Activated naive CD8-positive, alpha-beta T cell treated with anti-CD3 and anti-CD28 coated beads, Interleukin-2, amount 10 ng/mL, durations not matched to agents 7 days and 5 days (primary cell): ENCODE measurements at regions not wholly inside any gene's neighbourhood (a gene's known extent, or its start where the extent isn't known, plus 50 kb on each side); places are given as distances from the start of the nearest gene placed in this dataset.
"Not testable (repeated sequence)": the region's sequence is repeated elsewhere in the genome, so short reads cannot be mapped to it uniquely, and the experiment has no call there.

Source experiments
- ATAC-seq: fragments of 150-1000 bp; cut with Tn5 transposase; one replicate; pipeline ENCODE4 v1.10.0; 2021; ENCODE audit warnings: low read depth, moderate library complexity
- POLR2A ChIA-PET: fragments of 350-600 bp; sonication (Branson Sonifier 250); formaldehyde crosslinking; loops from one replicate; lab custom pipeline; 2021; ENCODE audit warnings: antibody characterized with exemption; lab: Charles Lee
- DNase-seq: peaks from one replicate; pipeline ENCODE4 v3.0.0; 2021
- H3K27ac Mint-ChIP-seq: one replicate; pipeline ENCODE4 v1.8.0; 2022; ENCODE audit warnings: mild to moderate bottlenecking, mixed read lengths
- H3K27me3 Mint-ChIP-seq: one replicate; pipeline ENCODE4 v1.8.0; 2022; ENCODE audit warnings: mild to moderate bottlenecking, moderate library complexity, mixed read lengths
- H3K36me3 Mint-ChIP-seq: one replicate; pipeline ENCODE4 v1.8.0; 2021; ENCODE audit warnings: mild to moderate bottlenecking, mixed read lengths
- H3K4me1 Mint-ChIP-seq: one replicate; pipeline ENCODE4 v1.8.0; 2021; ENCODE audit warnings: mixed read lengths
- H3K4me3 Mint-ChIP-seq: one replicate; pipeline ENCODE4 v1.8.0; 2022; ENCODE audit warnings: mild to moderate bottlenecking, moderate library complexity, mixed read lengths
- H3K9me3 Mint-ChIP-seq: one replicate; pipeline ENCODE4 v1.8.0; 2021; ENCODE audit warnings: mixed read lengths

DNA sequence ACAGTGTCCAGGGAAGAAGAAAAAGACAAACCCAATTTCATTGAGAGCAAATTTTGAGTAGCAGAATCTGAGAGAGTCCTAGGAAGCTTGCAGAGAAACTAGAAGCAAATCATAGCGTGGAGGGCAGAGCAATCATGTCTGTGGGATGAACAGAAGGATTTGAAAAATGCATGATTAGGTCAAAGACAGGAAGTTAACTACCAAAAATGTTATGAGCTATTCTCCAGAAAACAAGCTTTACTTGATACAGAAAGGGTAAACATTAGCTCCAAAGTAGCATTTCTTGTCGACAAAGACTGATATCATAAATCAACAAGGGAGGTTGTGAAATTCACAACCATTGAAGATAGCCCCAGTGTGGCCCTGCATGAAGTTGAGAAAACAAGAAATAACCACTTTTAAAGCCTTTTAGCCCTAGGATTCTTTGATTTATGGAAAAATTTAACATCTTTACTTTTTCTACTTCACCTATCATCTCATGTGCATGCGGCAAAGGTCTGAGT, 97.7 kb upstream of the MEGF10 start:
- H3K4me1 Mint-ChIP-seq = no peaks in the 10 kb centered on the region
- DNase-seq = no peak
- H3K4me3 Mint-ChIP-seq = no peak overlapping the region
- no peaks in the 10 kb centered on the region for H3K36me3 Mint-ChIP-seq
- no peak for ATAC-seq
- POLR2A ChIA-PET = no interaction called here
- H3K9me3 Mint-ChIP-seq = no peaks in the 10 kb centered on the region
- peaks cover 7% of the 10 kb centered on the region for H3K27me3 Mint-ChIP-seq
- H3K27ac Mint-ChIP-seq = no peak overlapping the region

DNA sequence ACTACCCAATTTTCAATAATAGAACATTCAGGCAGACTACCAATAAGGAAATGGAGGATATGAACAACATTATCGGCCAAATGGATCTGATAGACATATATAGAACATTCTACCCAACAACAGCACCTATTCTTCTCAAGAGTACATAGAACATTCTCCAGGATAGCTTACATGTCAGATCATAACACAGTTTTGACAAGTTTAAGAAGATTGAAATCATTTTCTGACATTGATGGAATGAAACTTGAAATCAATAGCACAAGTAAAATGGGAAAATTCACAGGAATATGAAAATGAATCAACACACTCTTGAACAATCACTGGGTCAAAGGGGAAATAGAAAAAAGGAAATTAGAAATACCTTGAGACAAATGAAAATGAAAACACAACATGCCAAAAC, 94.6 kb upstream of the MEGF10 start:
- H3K9me3 Mint-ChIP-seq = peaks cover 6% of the 10 kb centered on the region
- POLR2A ChIA-PET = no interaction called here
- peaks cover 7% of the 10 kb centered on the region for H3K27me3 Mint-ChIP-seq
- H3K27ac Mint-ChIP-seq = no peak overlapping the region
- no peaks in the 10 kb centered on the region for H3K4me1 Mint-ChIP-seq
- H3K4me3 Mint-ChIP-seq = no peak overlapping the region
- no peak for ATAC-seq
- no peaks in the 10 kb centered on the region for H3K36me3 Mint-ChIP-seq
- no peak for DNase-seq

DNA sequence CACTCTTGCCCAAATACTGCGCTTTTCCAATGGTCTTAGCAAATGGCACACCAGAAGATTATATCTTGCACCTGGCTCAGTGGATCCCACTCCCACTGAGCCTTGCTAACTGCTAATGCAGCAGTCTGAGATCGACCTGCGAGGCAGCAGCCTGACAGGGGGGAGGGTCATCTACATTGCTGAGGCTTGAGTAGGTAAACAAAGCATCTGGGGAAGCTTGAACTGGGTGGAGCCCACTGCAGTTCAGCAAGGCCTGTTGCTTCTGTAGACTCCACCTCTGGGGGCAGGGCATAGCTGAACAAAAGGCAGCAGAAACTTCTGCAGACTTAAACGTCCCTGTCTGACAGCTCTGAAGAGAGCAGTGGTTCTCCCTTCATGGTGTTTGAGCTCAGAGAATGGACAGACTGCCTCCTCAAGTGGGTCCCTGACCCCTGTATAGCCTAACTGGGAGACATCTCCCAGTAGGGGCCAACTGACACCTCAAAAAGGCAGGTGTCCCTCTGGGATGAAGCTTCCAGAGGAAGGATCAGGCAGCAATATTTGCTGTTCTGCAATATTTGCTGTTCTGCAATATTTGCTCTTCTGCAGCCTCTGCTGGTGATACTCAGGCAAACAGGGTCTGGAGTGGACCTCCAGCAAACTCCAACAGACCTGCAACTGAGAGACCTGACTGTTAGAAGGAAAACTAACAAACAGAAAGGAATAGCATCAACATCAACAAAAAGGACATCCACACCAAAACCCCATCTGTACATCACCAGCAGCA, 93.0 kb upstream of the MEGF10 start:
- H3K36me3 Mint-ChIP-seq, H3K4me1 Mint-ChIP-seq, H3K4me3 Mint-ChIP-seq, H3K27me3 Mint-ChIP-seq, POLR2A ChIA-PET, ATAC-seq, DNase-seq, H3K9me3 Mint-ChIP-seq, H3K27ac Mint-ChIP-seq: not testable (repeated sequence)

DNA sequence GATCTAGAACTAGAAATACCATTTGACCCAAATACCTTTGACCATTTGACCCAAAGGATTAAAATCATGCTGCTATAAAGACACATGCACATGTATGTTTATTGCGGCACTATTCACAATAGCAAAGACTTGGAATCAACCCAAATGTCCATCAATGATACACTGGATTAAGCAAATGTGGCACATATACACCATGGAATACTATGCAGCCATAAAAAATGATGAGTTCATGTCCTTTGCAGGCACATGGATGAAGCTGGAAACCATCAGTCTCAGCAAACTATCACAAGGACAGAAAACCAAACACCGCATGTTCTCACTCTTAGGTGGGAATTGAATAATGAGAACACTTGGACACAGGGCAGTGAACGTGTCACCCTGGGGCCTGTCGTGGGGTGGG, 87.9 kb upstream of the MEGF10 start:
- POLR2A ChIA-PET, H3K27ac Mint-ChIP-seq, H3K4me3 Mint-ChIP-seq, ATAC-seq, H3K27me3 Mint-ChIP-seq, H3K4me1 Mint-ChIP-seq, H3K36me3 Mint-ChIP-seq, DNase-seq, H3K9me3 Mint-ChIP-seq: not testable (repeated sequence)

DNA sequence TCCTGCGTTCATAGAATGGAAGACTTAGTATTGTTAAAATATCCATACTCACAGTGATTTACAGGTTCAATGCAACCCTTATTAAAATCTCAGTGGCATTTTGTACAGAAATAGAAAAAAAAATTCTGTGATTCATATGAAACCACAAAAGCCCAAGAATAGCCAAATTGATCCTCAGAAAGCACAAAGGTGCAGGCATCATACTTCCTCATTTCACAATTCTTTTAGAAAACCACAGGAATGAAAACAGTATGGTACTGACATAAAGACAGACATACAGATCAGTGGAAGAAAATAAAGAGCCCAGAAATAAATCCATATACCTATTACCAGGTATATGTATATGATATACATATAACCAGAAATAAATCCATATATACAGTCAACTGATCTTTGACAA, 86.8 kb upstream of the MEGF10 start:
- H3K27ac Mint-ChIP-seq = no peak overlapping the region
- H3K27me3 Mint-ChIP-seq = peaks cover 3% of the 10 kb centered on the region
- DNase-seq (no peak), ATAC-seq (no peak)
- no peaks in the 10 kb centered on the region for H3K4me1 Mint-ChIP-seq
- H3K9me3 Mint-ChIP-seq = peaks cover 6% of the 10 kb centered on the region
- H3K36me3 Mint-ChIP-seq = no peaks in the 10 kb centered on the region
- POLR2A ChIA-PET = no interaction called here
- H3K4me3 Mint-ChIP-seq = no peak overlapping the region

DNA sequence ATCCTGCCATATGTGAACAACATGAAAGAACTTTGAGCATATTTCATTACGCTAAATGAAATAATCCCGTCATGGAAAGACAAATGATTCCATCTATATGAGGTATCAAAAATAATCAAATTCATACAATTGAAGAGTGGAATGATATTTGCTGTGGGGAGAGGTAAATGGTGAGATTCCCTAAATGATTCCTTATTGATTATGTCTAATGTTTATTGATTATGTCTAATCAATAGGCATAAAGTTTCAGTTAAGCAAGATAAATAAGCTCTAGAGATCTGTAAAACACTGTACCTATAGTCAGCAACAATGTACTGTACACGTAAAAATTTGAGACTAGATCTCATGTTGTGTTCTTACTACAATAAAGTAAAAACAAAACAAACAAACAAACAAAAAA, 85.4 kb upstream of the MEGF10 start:
- Mint-ChIP-seq H3K27me3 (peaks cover 6% of the 10 kb centered on the region), H3K4me3 (no peak overlapping the region), H3K9me3 (no peaks in the 10 kb centered on the region), H3K4me1 (no peaks in the 10 kb centered on the region), H3K36me3 (no peaks in the 10 kb centered on the region), H3K27ac (no peak overlapping the region)
- POLR2A ChIA-PET = no interaction called here
- ATAC-seq (no peak), DNase-seq (no peak)

DNA sequence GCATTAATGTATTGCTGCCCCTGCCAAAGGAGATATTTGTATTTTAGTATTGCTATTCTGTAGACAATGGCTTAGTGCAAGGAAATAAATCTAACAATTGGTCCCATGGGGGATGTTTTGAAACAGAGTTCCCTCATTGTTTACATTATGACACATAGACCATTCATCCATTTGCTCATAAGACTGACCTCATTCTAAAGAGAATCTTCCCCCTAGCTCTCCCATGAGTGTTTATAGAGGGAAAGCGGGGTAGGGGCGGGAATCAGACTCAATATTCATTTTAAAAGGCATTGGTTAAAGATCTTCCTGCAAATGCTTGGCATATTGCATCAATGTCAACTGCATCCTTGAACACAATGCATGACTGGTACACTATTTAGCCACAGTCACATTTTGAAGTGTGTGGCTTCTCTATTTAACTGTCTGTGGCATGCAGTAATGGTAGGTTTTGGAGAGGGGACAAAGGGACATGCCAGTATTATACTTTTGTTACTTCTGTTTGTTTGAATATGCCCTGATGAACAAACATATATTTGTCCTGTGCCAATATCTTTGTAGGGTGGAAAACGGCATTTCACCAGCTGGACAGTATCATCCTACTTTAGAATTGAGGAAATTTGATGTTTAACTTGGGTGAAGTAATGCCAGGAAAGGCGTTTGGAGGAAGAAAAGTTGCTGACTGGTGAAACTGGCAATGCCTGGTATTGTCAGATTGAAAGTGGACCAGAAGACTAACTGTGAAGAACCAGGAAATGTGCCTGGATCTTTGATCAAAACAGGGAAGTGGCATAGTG, 84.1 kb upstream of the MEGF10 start:
- Mint-ChIP-seq H3K27me3 (peaks cover 6% of the 10 kb centered on the region), H3K4me1 (no peaks in the 10 kb centered on the region)

DNA sequence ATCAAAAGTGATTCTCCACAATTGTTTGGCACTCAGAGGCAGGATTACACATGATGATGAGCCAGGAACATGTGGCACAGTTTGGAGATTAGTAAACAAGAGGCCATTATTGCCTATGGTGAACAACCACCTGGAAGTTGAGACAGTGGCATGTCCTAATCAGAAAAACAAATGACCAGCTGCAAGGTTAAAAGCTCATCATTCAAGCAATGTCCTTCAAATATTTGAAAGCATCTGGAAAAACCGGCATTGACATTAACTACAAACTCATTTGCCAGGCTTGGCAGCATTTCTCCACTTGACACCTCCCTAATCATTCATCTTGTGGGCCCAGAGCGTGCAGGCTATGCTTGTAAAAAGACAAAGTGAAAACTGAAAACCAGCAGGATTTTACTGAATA, 80.6 kb upstream of the MEGF10 start:
- ATAC-seq = no peak
- no peak for DNase-seq
- H3K36me3 Mint-ChIP-seq = no peaks in the 10 kb centered on the region
- no peaks in the 10 kb centered on the region for H3K9me3 Mint-ChIP-seq
- peaks cover 11% of the 10 kb centered on the region for H3K27me3 Mint-ChIP-seq
- H3K4me3 Mint-ChIP-seq = no peak overlapping the region
- POLR2A ChIA-PET = no interaction called here
- H3K4me1 Mint-ChIP-seq = no peaks in the 10 kb centered on the region
- H3K27ac Mint-ChIP-seq = no peak overlapping the region

More for the DNA sequence above, 84.1 kb upstream of the MEGF10 start:
- DNase-seq (no peak), ATAC-seq (no peak)
- Mint-ChIP-seq H3K4me3 (no peak overlapping the region), H3K27ac (no peak overlapping the region), H3K9me3 (no peaks in the 10 kb centered on the region), H3K36me3 (no peaks in the 10 kb centered on the region)
- POLR2A ChIA-PET = no interaction called here

DNA sequence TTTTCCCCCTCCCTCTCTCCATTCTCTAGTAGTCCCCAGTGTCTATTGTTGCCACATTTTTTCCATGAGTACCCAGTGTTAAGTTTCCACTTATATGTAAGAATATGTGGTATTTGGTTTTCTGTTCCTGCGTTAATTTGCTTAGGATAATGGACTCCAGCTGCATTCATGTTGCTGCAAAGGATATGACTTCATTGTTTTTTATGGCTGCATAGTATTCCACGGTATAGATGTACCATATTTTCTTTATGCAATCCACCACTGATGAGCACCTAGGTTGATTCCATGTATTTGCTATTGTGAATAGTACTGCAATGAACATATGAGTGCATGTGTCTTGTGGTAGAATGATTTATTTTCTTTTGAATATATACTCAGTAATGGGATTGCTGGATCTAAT, 77.4 kb upstream of the MEGF10 start:
- DNase-seq (no peak), ATAC-seq (no peak)
- POLR2A ChIA-PET = no interaction called here
- H3K4me3 Mint-ChIP-seq = no peak overlapping the region
- no peaks in the 10 kb centered on the region for H3K4me1 Mint-ChIP-seq
- no peak overlapping the region for H3K27ac Mint-ChIP-seq
- H3K27me3 Mint-ChIP-seq = peaks cover 8% of the 10 kb centered on the region
- H3K36me3 Mint-ChIP-seq = no peaks in the 10 kb centered on the region
- H3K9me3 Mint-ChIP-seq = peaks cover 5% of the 10 kb centered on the region

DNA sequence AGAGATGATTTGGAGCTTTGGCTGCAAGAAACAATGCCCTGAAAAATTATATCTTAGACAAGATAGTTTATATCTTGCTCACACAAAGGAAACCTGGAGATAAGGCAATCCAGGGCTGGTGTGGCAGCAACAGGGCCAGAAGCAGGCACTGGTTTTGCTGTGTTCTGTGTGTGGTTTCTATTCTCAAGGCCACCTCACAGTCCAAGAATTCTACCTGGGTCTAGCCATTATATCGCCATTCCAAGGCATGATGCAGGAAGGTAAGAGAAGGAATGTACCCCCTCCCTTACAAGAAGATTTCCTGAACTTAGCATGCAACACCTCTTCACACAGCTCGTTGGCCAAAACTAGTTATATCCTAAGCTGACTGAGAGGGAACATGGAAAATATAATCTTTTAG, 74.5 kb upstream of the MEGF10 start:
- Mint-ChIP-seq H3K36me3 (no peaks in the 10 kb centered on the region), H3K9me3 (peaks cover 7% of the 10 kb centered on the region), H3K4me1 (no peaks in the 10 kb centered on the region), H3K27ac (no peak overlapping the region), H3K4me3 (no peak overlapping the region), H3K27me3 (peaks cover 8% of the 10 kb centered on the region)
- no peak for DNase-seq
- POLR2A ChIA-PET = no interaction called here
- no peak for ATAC-seq

DNA sequence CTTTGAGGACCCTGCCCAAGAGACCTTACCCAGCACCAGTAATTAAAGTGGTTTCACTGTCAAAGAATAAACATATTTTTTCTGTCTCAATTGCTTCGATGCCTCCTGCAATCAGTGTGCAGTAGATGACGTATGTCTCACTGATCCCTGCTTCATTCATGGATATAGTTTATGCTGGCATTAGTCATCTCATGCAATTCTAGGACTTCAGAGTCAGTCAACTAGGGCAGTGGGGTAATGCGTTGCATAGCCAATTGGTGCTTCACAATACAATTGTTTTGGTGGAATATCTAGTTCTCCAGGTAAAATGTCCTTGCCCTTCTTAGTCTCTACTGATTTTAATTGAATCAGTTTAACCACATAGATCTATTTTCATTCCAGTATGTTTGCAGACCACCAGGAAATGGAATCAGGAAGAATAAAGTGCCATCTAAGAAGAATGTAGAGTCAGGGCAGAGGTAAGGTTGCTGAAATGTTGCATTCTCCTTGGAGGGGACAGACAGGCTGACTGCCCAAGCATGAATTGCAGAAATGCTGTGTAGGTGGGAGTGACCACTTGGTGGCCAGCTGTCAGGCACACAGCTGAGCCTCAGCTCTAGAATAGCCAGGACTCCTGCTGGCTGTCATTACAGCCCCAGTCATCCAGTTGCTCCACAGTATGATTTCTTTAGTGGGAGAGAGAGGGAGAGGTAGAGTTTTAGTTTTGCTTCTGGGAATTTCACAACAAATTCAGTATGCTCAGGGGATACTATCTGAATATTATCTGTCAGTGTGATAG, 73.5 kb upstream of the MEGF10 start:
- Mint-ChIP-seq H3K4me3 (no peak overlapping the region), H3K9me3 (peaks cover 7% of the 10 kb centered on the region), H3K36me3 (no peaks in the 10 kb centered on the region), H3K27me3 (peaks cover 5% of the 10 kb centered on the region), H3K27ac (no peak overlapping the region), H3K4me1 (no peaks in the 10 kb centered on the region)
- ATAC-seq = no peak
- no peak for DNase-seq
- POLR2A ChIA-PET = no interaction called here

DNA sequence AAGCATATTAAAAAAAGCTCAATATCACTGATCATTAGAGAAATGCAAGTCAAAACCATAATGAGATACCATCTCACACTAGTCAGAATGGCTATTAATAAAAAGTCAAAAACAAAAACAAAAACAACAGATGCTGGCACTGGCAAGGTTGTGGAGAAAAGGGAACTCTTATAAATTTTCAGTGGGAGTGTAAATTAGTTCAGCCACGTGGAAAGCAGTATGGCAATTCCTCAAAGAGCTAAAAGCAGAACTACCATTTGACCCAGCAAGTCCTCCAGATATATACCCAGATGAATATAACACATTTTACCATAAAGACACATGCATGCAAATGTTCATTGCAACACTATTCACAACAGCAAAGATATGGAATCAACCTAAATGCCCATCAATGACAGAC, 68.7 kb upstream of the MEGF10 start:
- POLR2A ChIA-PET, H3K36me3 Mint-ChIP-seq, H3K27ac Mint-ChIP-seq, DNase-seq, ATAC-seq, H3K27me3 Mint-ChIP-seq, H3K9me3 Mint-ChIP-seq, H3K4me1 Mint-ChIP-seq, H3K4me3 Mint-ChIP-seq: not testable (repeated sequence)

DNA sequence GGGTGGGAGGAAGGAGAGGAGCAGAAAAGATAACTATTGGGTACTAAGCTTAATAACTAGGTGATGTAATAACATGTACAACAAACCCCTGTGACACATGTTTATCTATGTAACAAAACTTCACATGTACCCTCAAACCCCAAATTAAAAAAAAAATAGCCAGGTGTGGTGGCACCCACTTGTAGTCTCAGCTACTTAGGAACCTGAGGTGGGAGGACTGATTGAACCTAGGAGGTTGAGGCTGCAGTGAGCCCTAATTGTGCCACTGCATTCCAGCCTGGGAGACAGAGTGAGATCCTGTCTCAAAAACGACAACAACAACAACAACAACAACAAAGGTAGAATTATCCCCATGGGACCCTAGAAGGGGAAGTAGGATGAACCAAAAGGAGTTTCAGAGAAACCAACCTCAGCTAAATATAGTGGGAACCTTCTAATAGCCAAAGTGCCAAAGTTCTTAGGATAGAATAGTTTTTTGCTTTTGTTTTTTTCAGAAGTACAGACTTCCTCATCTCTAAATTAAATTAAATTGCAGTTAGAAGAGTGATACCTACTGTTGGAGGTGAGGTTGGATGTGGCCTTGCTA, 67.9 kb upstream of the MEGF10 start:
- H3K9me3 Mint-ChIP-seq, POLR2A ChIA-PET: not testable (repeated sequence)

More for the DNA sequence above, 67.9 kb upstream of the MEGF10 start:
- not testable (repeated sequence) for H3K4me1 Mint-ChIP-seq, H3K27me3 Mint-ChIP-seq, ATAC-seq, DNase-seq, H3K36me3 Mint-ChIP-seq, H3K27ac Mint-ChIP-seq, H3K4me3 Mint-ChIP-seq
